GM12878 (cell line): ENCODE measurements at regions not wholly inside any gene's neighbourhood (a gene's known extent, or its start where the extent isn't known, plus 50 kb on each side); places are given as distances from the start of the nearest gene placed in this dataset.

Experiments
- ATAC-seq: fragments of 200-7000 bp; cut with Tn5 transposase; 3 replicates; pipeline ENCODE4 v1.9.1; 2020; ENCODE audit warnings: mild to moderate bottlenecking, moderate library complexity
- BruUV-seq: library from RNA; stranded (reverse); fragments of 400-500 nt; replicated peaks from 2 replicates; lab custom pipeline; 2021; lab: Mats Ljungman, UMichigan
- CTCF ChIA-PET: fragments of 300-600 bp; sonication (Branson Sonifier 250); formaldehyde crosslinking; extraction: SDS; loops from one replicate; lab custom pipeline; 2021; ENCODE audit warnings: inconsistent platforms; lab: Yijun Ruan, JAX
- POLR2A ChIA-PET: fragments of 350-600 bp; formaldehyde crosslinking; extraction: SDS; loops from one replicate; lab custom pipeline; 2021; ENCODE audit warnings: inconsistent platforms; lab: Charles Lee
- RAD21 ChIA-PET: fragments of 300-600 bp; sonication (Branson Sonifier 250); formaldehyde crosslinking; loops from one replicate; lab custom pipeline; 2023; ENCODE audit warnings: antibody characterized with exemption; ENCODE audit not compliant: unreplicated experiment; lab: Charles Lee
- SMC1A ChIA-PET: fragments of 300-600 bp; sonication (Branson Sonifier 250); formaldehyde crosslinking; loops from one replicate; lab custom pipeline; 2023; ENCODE audit not compliant: unreplicated experiment, uncharacterized antibody; lab: Charles Lee
- DNase-seq: peaks from one replicate; pipeline ENCODE4 v3.0.0-alpha.2; 2011; ENCODE audit warnings: low read depth, low spot score
- FAIRE-seq: peaks from 3 replicates; lab custom pipeline; 2011; peaks lifted over from hg19 to GRCh38; lab: Jason Lieb, UNC
- H2AFZ ChIP-seq: 2 replicates; pipeline ENCODE4 v1.6.0; 2011; ENCODE audit warnings: low read depth, low read length, control low read depth; ENCODE audit not compliant: control insufficient read depth
- H3K27ac ChIP-seq: 2 replicates; pipeline ENCODE4 v1.5.1; 2011; ENCODE audit warnings: control low read depth; ENCODE audit not compliant: control insufficient read depth, insufficient read depth
- H3K27me3 ChIP-seq, 2 experiments: replicated peaks in 1 of 2; 2 replicates each; pipeline versions ENCODE4 v1.6.0 to v1.6.1; 2011; ENCODE audit warnings: low read length in 1 of 2; ENCODE audit not compliant: control insufficient read depth in 2 of 2, insufficient read depth in 2 of 2
- H3K36me3 ChIP-seq, 2 experiments: 2 replicates each; pipeline ENCODE4 v1.5.1; 2011; ENCODE audit warnings: low read length in 1 of 2; ENCODE audit not compliant: control insufficient read depth in 2 of 2, insufficient read depth in 2 of 2
- H3K4me1 ChIP-seq: 2 replicates; pipeline ENCODE4 v1.6.1; 2011; ENCODE audit warnings: mild to moderate bottlenecking, low read length, moderate library complexity, mixed read lengths; ENCODE audit not compliant: control insufficient read depth, insufficient read depth
- H3K4me2 ChIP-seq: 2 replicates; pipeline ENCODE4 v1.6.0; 2011; ENCODE audit warnings: control low read depth; ENCODE audit not compliant: control insufficient read depth, insufficient read depth
- H3K4me3 ChIP-seq: fragments of 200-600 bp; sonication (generic); 2 replicates; pipeline ENCODE4 v1.5.1; 2016
- H3K79me2 ChIP-seq: 2 replicates; pipeline ENCODE4 v1.6.0; 2011; ENCODE audit warnings: low read length; ENCODE audit not compliant: control insufficient read depth, insufficient read depth
- H3K9ac ChIP-seq: 2 replicates; pipeline ENCODE4 v1.8.0; 2011; ENCODE audit warnings: low read length, control low read depth, mixed read lengths; ENCODE audit not compliant: control insufficient read depth, insufficient read depth
- H3K9me3 ChIP-seq: replicated peaks from 3 replicates; pipeline ENCODE4 v1.5.1; 2011; ENCODE audit warnings: mild to moderate bottlenecking, low read length; ENCODE audit not compliant: control insufficient read depth, insufficient read depth
- H4K20me1 ChIP-seq: 2 replicates; pipeline ENCODE4 v1.6.0; 2011; ENCODE audit not compliant: control insufficient read depth, insufficient read depth
- HSF1 ChIP-seq: fragments of 150-350 bp; IDR thresholded peaks from 2 replicates; pipeline ENCODE4 v1.6.1; 2014; ENCODE audit warnings: mild to moderate bottlenecking, low read depth, low read length
- LARP7 ChIP-seq: fragments of 450-650 bp; IDR thresholded peaks from 2 replicates; pipeline ENCODE4 v1.6.1; 2017; ENCODE audit warnings: mild to moderate bottlenecking
- MEF2A ChIP-seq: IDR thresholded peaks from 2 replicates; pipeline ENCODE4 v1.6.1; 2011; ENCODE audit warnings: low read depth, mild to moderate bottlenecking, low read length, moderate library complexity; ENCODE audit not compliant: insufficient read depth
- NR2C1 ChIP-seq: fragments of 450-650 bp; IDR thresholded peaks from 2 replicates; pipeline ENCODE4 v1.6.1; 2017; ENCODE audit warnings: antibody characterized with exemption, mild to moderate bottlenecking, moderate library complexity
- NR2C2 ChIP-seq: IDR thresholded peaks from 2 replicates; pipeline ENCODE4 v1.6.1; 2011; ENCODE audit warnings: borderline replicate concordance, low read depth; ENCODE audit not compliant: control insufficient read depth, insufficient read length
- PBX3 ChIP-seq: IDR thresholded peaks from 2 replicates; pipeline ENCODE4 v1.6.1; 2011; ENCODE audit warnings: mild to moderate bottlenecking, low read depth, low read length, moderate library complexity; ENCODE audit not compliant: insufficient replicate concordance
- POLR2AphosphoS2 ChIP-seq: IDR thresholded peaks from 2 replicates; pipeline ENCODE4 v1.6.1; 2011; ENCODE audit warnings: low read depth, mild to moderate bottlenecking, low read length, improper control_type of control experiment, moderate library complexity
- RFX5 ChIP-seq: IDR thresholded peaks from 2 replicates; pipeline ENCODE4 v1.6.1; 2011; ENCODE audit warnings: low read depth, low read length, improper control_type of control experiment
- SIX5 ChIP-seq: IDR thresholded peaks from 2 replicates; pipeline ENCODE4 v1.6.1; 2011; ENCODE audit warnings: mild to moderate bottlenecking, low read depth, low read length, moderate library complexity; ENCODE audit not compliant: severe bottlenecking
- YBX1 ChIP-seq: fragments of 450-650 bp; IDR thresholded peaks from 2 replicates; pipeline ENCODE4 v1.6.1; 2016; ENCODE audit warnings: antibody characterized with exemption
- YY1 ChIP-seq: IDR thresholded peaks from 2 replicates; pipeline ENCODE4 v1.6.1; 2011; ENCODE audit warnings: low read depth, mild to moderate bottlenecking, low read length
- ZBED1 ChIP-seq: IDR thresholded peaks from 2 replicates; pipeline ENCODE4 v1.6.1; 2016; ENCODE audit warnings: borderline replicate concordance
- WGBS: methylation state at CpG from one replicate; pipeline ENCODE4 v1.1.6; 2016; ENCODE audit warnings: low lambda C conversion rate; ENCODE audit not compliant: insufficient replicate concordance, insufficient coverage; ENCODE audit errors: missing lambda C conversion rate; 5-methylcytosine and 5-hydroxymethylcytosine counted together
- in situ Hi-C: fragments of 300-500 bp; cut with MboI; formaldehyde crosslinking; loops from 9 replicates; pipeline ENCODE4 v1.14.3; 2018; ENCODE audit warnings: mixed read lengths
- intact Hi-C: fragments of 100-400 bp; cut with micrococcal nuclease; formaldehyde crosslinking; loops from one replicate; pipeline ENCODE4 v1.14.2; 2022; ENCODE audit not compliant: unreplicated experiment
- TF ChIP-seq, protein P1 (sequence below): fragments of 450-650 bp; formaldehyde crosslinking; IDR thresholded peaks from 2 replicates; pipeline ENCODE4 v1.4.0; 2020; ENCODE audit warnings: mild to moderate bottlenecking, moderate library complexity

DNA sequence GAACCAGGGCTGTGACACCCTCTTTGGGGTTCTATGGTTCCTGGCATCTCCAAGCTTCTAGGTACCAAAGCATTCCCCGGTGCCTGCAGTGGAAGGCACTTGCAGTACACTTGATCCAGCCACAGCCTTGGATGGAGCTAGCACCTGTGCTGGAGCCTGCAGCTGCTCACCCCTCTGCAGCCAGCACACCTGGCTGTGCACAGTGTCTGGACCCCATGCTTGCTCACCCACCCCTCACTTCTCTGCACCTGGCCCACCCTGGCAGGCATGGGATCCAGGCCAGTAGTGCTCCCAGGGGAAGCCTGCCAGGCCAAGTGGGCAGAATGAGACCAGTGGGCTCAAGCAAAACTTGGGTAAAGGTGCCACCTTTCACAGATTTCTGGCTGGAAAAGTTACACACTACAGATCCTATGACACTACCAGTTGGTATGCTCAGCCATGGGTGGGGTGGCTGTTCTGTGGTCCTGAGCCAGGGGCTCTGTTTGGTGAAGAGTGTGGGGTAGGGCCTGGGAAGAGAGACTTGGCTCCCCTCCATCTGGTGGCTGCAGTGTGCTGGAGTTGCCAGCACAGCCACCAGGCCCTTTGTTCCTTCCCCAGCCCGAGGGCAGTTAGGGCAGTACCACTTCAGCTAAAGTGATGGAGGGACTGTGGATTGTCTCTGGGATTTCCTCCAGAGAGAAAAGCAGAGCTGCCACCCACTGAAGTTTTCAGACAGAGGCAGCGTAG lies 157.8 kb upstream of the LRRC7 start:
- Histone ChIP-seq H3K79me2 (no peaks in the 10 kb centered on the region), H3K4me3 (no peak overlapping the region), H3K27ac (no peak overlapping the region), H3K9me3 (no peaks in the 10 kb centered on the region), H2AFZ (no peak overlapping the region), H3K36me3 (no peaks in the 10 kb centered on the region), H4K20me1 (no peaks in the 10 kb centered on the region), H3K27me3 (no peaks in the 10 kb centered on the region), H3K4me2 (no peak overlapping the region), H3K9ac (no peak overlapping the region), H3K4me1 (no peaks in the 10 kb centered on the region)
- DNase-seq (no peak), ATAC-seq (no peak), FAIRE-seq (no peak)
- no TSS peak for BruUV-seq
- WGBS, result 18% methylated on average over 3 of the region's 3 CpGs
- RAD21 ChIA-PET, result no interaction called here
- intact Hi-C loops (no loop called here), in situ Hi-C loops (no loop called here)
- CTCF ChIA-PET, result no interaction called here
- SMC1A ChIA-PET, result no interaction called here
- POLR2A ChIA-PET, result no interaction called here
- TF ChIP-seq YY1 (no peak), NR2C2 (no peak), POLR2AphosphoS2 (no peak), LARP7 (no peak), SIX5 (no peak), PBX3 (no peak), MEF2A (no peak), YBX1 (no peak), ZBED1 (no peak), NR2C1 (no peak), RFX5 (no peak), HSF1 (no peak)
- TF ChIP-seq, protein P1, sequence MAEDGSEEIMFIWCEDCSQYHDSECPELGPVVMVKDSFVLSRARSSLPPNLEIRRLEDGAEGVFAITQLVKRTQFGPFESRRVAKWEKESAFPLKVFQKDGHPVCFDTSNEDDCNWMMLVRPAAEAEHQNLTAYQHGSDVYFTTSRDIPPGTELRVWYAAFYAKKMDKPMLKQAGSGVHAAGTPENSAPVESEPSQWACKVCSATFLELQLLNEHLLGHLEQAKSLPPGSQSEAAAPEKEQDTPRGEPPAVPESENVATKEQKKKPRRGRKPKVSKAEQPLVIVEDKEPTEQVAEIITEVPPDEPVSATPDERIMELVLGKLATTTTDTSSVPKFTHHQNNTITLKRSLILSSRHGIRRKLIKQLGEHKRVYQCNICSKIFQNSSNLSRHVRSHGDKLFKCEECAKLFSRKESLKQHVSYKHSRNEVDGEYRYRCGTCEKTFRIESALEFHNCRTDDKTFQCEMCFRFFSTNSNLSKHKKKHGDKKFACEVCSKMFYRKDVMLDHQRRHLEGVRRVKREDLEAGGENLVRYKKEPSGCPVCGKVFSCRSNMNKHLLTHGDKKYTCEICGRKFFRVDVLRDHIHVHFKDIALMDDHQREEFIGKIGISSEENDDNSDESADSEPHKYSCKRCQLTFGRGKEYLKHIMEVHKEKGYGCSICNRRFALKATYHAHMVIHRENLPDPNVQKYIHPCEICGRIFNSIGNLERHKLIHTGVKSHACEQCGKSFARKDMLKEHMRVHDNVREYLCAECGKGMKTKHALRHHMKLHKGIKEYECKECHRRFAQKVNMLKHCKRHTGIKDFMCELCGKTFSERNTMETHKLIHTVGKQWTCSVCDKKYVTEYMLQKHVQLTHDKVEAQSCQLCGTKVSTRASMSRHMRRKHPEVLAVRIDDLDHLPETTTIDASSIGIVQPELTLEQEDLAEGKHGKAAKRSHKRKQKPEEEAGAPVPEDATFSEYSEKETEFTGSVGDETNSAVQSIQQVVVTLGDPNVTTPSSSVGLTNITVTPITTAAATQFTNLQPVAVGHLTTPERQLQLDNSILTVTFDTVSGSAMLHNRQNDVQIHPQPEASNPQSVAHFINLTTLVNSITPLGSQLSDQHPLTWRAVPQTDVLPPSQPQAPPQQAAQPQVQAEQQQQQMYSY, result no peak
